ENCODE measurements at regions not wholly inside any gene's neighbourhood (a gene's known extent, or its start where the extent isn't known, plus 50 kb on each side); places are given as distances from the start of the nearest gene placed in this dataset. TPM values are rescaled to one million over a fixed set of nuclear protein-coding genes. Genes with fewer than 3 reads are reported as not detected.
"Not testable (repeated sequence)": the region's sequence is repeated elsewhere in the genome, so short reads cannot be mapped to it uniquely, and the experiment has no call there.

GRCh38 chr5:179410291-179411160 is 65.3 kb upstream of the ADAMTS2 start:
- DNase-seq (ENCODE audit: low spot score): no peak

GRCh38 chr5:179409806-179410205 is 64.5 kb upstream of the ADAMTS2 start:
- DNase-seq (ENCODE audit: low spot score): no peak

GRCh38 chr5:179408611-179409010 is 63.4 kb upstream of the ADAMTS2 start:
- no peak for DNase-seq (ENCODE audit: low spot score)

GRCh38 chr5:179407191-179408175 is 62.2 kb upstream of the ADAMTS2 start:
- DNase-seq (ENCODE audit: low spot score): no peak

- no peak for DNase-seq (ENCODE audit: low spot score)
Measured at GRCh38 chr5:179406031-179406961, 61.0 kb upstream of the ADAMTS2 start.

GRCh38 chr5:179405426-179406030 is 60.3 kb upstream of the ADAMTS2 start:
- no peak for DNase-seq (ENCODE audit: low spot score)

GRCh38 chr5:179405054-179405416 is 59.8 kb upstream of the ADAMTS2 start:
- DNase-seq (ENCODE audit: low spot score): no peak

- DNase-seq (ENCODE audit: low spot score): no peak
Measured at GRCh38 chr5:179404321-179405053, 59.2 kb upstream of the ADAMTS2 start.

GRCh38 chr5:179403426-179404147 is 58.3 kb upstream of the ADAMTS2 start:
- DNase-seq (ENCODE audit: low spot score): no peak

GRCh38 chr5:179400435-179400834 is 55.2 kb upstream of the ADAMTS2 start:
- not testable (repeated sequence) for DNase-seq (ENCODE audit: low spot score)

GRCh38 chr5:179400020-179400419 is 54.8 kb upstream of the ADAMTS2 start:
- no peak for DNase-seq (ENCODE audit: low spot score)

GRCh38 chr5:179399327-179399726 is 54.1 kb upstream of the ADAMTS2 start:
- DNase-seq (ENCODE audit: low spot score): not testable (repeated sequence)

GRCh38 chr5:179397516-179397915 is 52.3 kb upstream of the ADAMTS2 start:
- no peak for DNase-seq (ENCODE audit: low spot score)

Small RNA genes lying in the stretch of these regions (small RNA-seq; reads per million reads assigned to genes)
- gene RF00015: not detected

All from HT-29 (cell line).